ENCODE measurements at regions not wholly inside any gene's neighbourhood (a gene's known extent, or its start where the extent isn't known, plus 50 kb on each side); places are given as distances from the start of the nearest gene placed in this dataset.
A peak's percentile ranks its signal among the peaks of the same experiment; 100 is the strongest.

GRCh38 chr10:9735731-9736130 is 1281.9 kb upstream of the CELF2 start:
- Histone ChIP-seq H3K9ac (no peak overlapping the region), H3K9me3 (replicated peaks in 1 of 11) (no peaks in the 10 kb centered on the region), H3K4me2 (no peak overlapping the region), H3K27ac (no peak overlapping the region), H4K20me1 (no peaks in the 10 kb centered on the region), H3K4me3 (no peak overlapping the region), H3K27me3 (no peaks in the 10 kb centered on the region), H3K4me1 (no peaks in the 10 kb centered on the region), H3K36me3 (no peaks in the 10 kb centered on the region)
- TF ChIP-seq Cebpa-rat (IDR thresholded peaks at IDR 0.05), result no peak

DNA sequence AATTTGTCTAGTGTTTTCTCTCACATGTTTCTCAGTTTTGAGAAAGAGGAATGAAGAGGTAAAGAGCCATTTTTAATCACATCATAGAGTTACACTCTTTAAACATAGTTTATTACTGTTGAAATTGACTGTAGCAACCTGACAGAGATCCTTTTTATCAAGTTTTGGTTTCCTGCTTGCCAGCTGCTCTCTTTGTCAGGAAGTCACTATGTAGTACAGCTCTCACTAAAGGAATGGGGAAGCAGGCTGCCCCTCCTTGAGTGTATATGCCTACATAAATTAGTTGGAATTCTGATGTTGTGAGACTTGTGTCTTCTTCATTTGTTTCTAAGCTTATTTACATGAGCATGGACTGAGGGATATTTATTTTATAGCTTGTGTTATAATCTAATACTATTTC is 1274.0 kb upstream of the CELF2 start:
- H3K9me3 ChIP-seq (replicated peaks in 1 of 11), result peaks cover 0 to 12% (median 5%) of the 10 kb centered on the region in 11 experiments; a peak in 10 of 22 replicates
- TF ChIP-seq Cebpa-rat (IDR thresholded peaks at IDR 0.05), result no peak
- no peak overlapping the region for H3K27ac ChIP-seq
- H3K36me3 ChIP-seq, result no peaks in the 10 kb centered on the region
- H4K20me1 ChIP-seq, result no peaks in the 10 kb centered on the region
- no peaks in the 10 kb centered on the region; a peak in 1 of 20 replicates for H3K4me1 ChIP-seq
- H3K27me3 ChIP-seq, result no peaks in the 10 kb centered on the region
- H3K4me3 ChIP-seq, result no peak overlapping the region
- no peak overlapping the region for H3K4me2 ChIP-seq
- H3K9ac ChIP-seq, result no peak overlapping the region

GRCh38 chr10:9745158-9745557 is 1272.5 kb upstream of the CELF2 start:
- H3K9me3 ChIP-seq (replicated peaks in 1 of 11), result peaks cover 0 to 12% (median 5%) of the 10 kb centered on the region in 11 experiments; a peak in 10 of 22 replicates
- H3K4me1 ChIP-seq, result no peaks in the 10 kb centered on the region; a peak in 1 of 20 replicates
- no peaks in the 10 kb centered on the region for H3K36me3 ChIP-seq
- no peaks in the 10 kb centered on the region for H4K20me1 ChIP-seq
- no peak overlapping the region for H3K9ac ChIP-seq
- H3K27ac ChIP-seq, result no peak overlapping the region
- TF ChIP-seq Cebpa-rat (IDR thresholded peaks at IDR 0.05), result no peak
- H3K4me2 ChIP-seq, result no peak overlapping the region
- H3K27me3 ChIP-seq, result no peaks in the 10 kb centered on the region
- H3K4me3 ChIP-seq, result no peak overlapping the region

GRCh38 chr10:9757176-9757575 is 1260.5 kb upstream of the CELF2 start:
- no peaks in the 10 kb centered on the region for H3K4me1 ChIP-seq
- no peak for TF ChIP-seq Cebpa-rat (IDR thresholded peaks at IDR 0.05)
- H4K20me1 ChIP-seq, result no peaks in the 10 kb centered on the region

GRCh38 chr10:9759596-9759995 is 1258.1 kb upstream of the CELF2 start:
- H3K27me3 ChIP-seq, result no peaks in the 10 kb centered on the region
- no peaks in the 10 kb centered on the region for H3K9me3 ChIP-seq (replicated peaks in 1 of 11)
- no peaks in the 10 kb centered on the region for H3K36me3 ChIP-seq
- no peak overlapping the region for H3K27ac ChIP-seq
- no peak for TF ChIP-seq Cebpa-rat (IDR thresholded peaks at IDR 0.05)
- no peak overlapping the region for H3K9ac ChIP-seq
- H3K4me1 ChIP-seq, result no peaks in the 10 kb centered on the region
- H4K20me1 ChIP-seq, result no peaks in the 10 kb centered on the region
- no peak overlapping the region for H3K4me2 ChIP-seq
- H3K4me3 ChIP-seq, result no peak overlapping the region

More at GRCh38 chr10:9757176-9757575, 1260.5 kb upstream of the CELF2 start:
- H3K36me3 ChIP-seq, result no peaks in the 10 kb centered on the region
- H3K4me3 ChIP-seq, result no peak overlapping the region
- H3K9ac ChIP-seq, result no peak overlapping the region
- no peaks in the 10 kb centered on the region for H3K27me3 ChIP-seq
- no peak overlapping the region for H3K4me2 ChIP-seq
- no peak overlapping the region for H3K27ac ChIP-seq
- H3K9me3 ChIP-seq (replicated peaks in 1 of 11), result no peaks in the 10 kb centered on the region

- no peak overlapping the region for H3K27ac ChIP-seq
Observed at GRCh38 chr10:9762966-9763656, 1254.6 kb upstream of the CELF2 start.

GRCh38 chr10:9766762-9767161 is 1250.9 kb upstream of the CELF2 start:
- H3K4me1 ChIP-seq, result no peaks in the 10 kb centered on the region
- no peaks in the 10 kb centered on the region for H3K36me3 ChIP-seq
- no peak overlapping the region for H3K4me3 ChIP-seq
- H3K27me3 ChIP-seq, result no peaks in the 10 kb centered on the region
- H3K4me2 ChIP-seq, result no peak overlapping the region
- no peaks in the 10 kb centered on the region for H3K9me3 ChIP-seq (replicated peaks in 1 of 11)
- no peak overlapping the region for H3K9ac ChIP-seq
- no peak for TF ChIP-seq Cebpa-rat (IDR thresholded peaks at IDR 0.05)
- no peaks in the 10 kb centered on the region for H4K20me1 ChIP-seq
- H3K27ac ChIP-seq, result no peak overlapping the region

More at GRCh38 chr10:9762966-9763656, 1254.6 kb upstream of the CELF2 start:
- Histone ChIP-seq H4K20me1 (no peaks in the 10 kb centered on the region), H3K9me3 (replicated peaks in 1 of 11) (no peaks in the 10 kb centered on the region), H3K9ac (no peak overlapping the region), H3K4me2 (no peak overlapping the region), H3K27me3 (no peaks in the 10 kb centered on the region), H3K4me3 (no peak overlapping the region), H3K36me3 (no peaks in the 10 kb centered on the region), H3K4me1 (no peaks in the 10 kb centered on the region)
- no peak for TF ChIP-seq Cebpa-rat (IDR thresholded peaks at IDR 0.05)

- Histone ChIP-seq H3K36me3 (no peaks in the 10 kb centered on the region), H3K4me1 (peaks cover 0 to 9% (median 0%) of the 10 kb centered on the region in 10 experiments; a peak in 3 of 20 replicates), H3K9ac (no peak overlapping the region), H3K27me3 (no peaks in the 10 kb centered on the region), H3K4me2 (no peak overlapping the region), H3K4me3 (no peak overlapping the region), H3K27ac (no peak overlapping the region), H4K20me1 (no peaks in the 10 kb centered on the region), H3K9me3 (replicated peaks in 1 of 11) (peaks cover 0 to 6% (median 0%) of the 10 kb centered on the region in 11 experiments; a peak in 1 of 22 replicates)
- TF ChIP-seq Cebpa-rat (IDR thresholded peaks at IDR 0.05), result no peak
Observed at GRCh38 chr10:9781666-9782065, 1236.0 kb upstream of the CELF2 start.

- peaks cover 0 to 9% (median 2%) of the 10 kb centered on the region in 10 experiments; a peak in 7 of 20 replicates for H3K4me1 ChIP-seq
- TF ChIP-seq Cebpa-rat (IDR thresholded peaks at IDR 0.05), result no peak
Observed at GRCh38 chr10:9786101-9786500, 1231.6 kb upstream of the CELF2 start.

GRCh38 chr10:9786576-9786975 is 1231.1 kb upstream of the CELF2 start:
- Histone ChIP-seq H3K27ac (no peak overlapping the region), H3K4me2 (no peak overlapping the region), H4K20me1 (no peaks in the 10 kb centered on the region), H3K9ac (no peak overlapping the region), H3K36me3 (no peaks in the 10 kb centered on the region), H3K27me3 (no peaks in the 10 kb centered on the region), H3K4me3 (no peak overlapping the region), H3K9me3 (replicated peaks in 1 of 11) (peaks cover 0 to 6% (median 0%) of the 10 kb centered on the region in 11 experiments; a peak in 1 of 22 replicates), H3K4me1 (peaks cover 0 to 9% (median 2%) of the 10 kb centered on the region in 10 experiments; a peak in 7 of 20 replicates)
- no peak for TF ChIP-seq Cebpa-rat (IDR thresholded peaks at IDR 0.05)

More at GRCh38 chr10:9786101-9786500, 1231.6 kb upstream of the CELF2 start:
- no peak overlapping the region for H3K4me3 ChIP-seq
- no peaks in the 10 kb centered on the region for H3K27me3 ChIP-seq
- H3K9ac ChIP-seq, result no peak overlapping the region
- H4K20me1 ChIP-seq, result no peaks in the 10 kb centered on the region
- no peaks in the 10 kb centered on the region for H3K36me3 ChIP-seq
- peak overlapping the region in 1 of 11 experiments; percentile 17; a peak in 1 of 22 replicates for H3K4me2 ChIP-seq
- peaks cover 0 to 6% (median 0%) of the 10 kb centered on the region in 11 experiments; a peak in 1 of 22 replicates for H3K9me3 ChIP-seq (replicated peaks in 1 of 11)
- no peak overlapping the region for H3K27ac ChIP-seq
